DND-41 (cell line): ENCODE measurements at regions not wholly inside any gene's neighbourhood (a gene's known extent, or its start where the extent isn't known, plus 50 kb on each side); places are given as distances from the start of the nearest gene placed in this dataset.

Experiments used
- EZH2 ChIP-seq: IDR thresholded peaks from 3 replicates; pipeline ENCODE4 v1.6.1; 2012; ENCODE audit warnings: borderline replicate concordance, low read depth, mild to moderate bottlenecking, moderate library complexity, low read length, inconsistent platforms; ENCODE audit not compliant: severe bottlenecking
- TF ChIP-seq, protein P1 (sequence below): IDR thresholded peaks from 2 replicates; pipeline ENCODE4 v1.5.1; 2012; ENCODE audit warnings: borderline replicate concordance, low read length, moderate library complexity, mild to moderate bottlenecking; ENCODE audit not compliant: poor library complexity, severe bottlenecking; ENCODE audit errors: extremely low read depth

- TF ChIP-seq, protein P1, sequence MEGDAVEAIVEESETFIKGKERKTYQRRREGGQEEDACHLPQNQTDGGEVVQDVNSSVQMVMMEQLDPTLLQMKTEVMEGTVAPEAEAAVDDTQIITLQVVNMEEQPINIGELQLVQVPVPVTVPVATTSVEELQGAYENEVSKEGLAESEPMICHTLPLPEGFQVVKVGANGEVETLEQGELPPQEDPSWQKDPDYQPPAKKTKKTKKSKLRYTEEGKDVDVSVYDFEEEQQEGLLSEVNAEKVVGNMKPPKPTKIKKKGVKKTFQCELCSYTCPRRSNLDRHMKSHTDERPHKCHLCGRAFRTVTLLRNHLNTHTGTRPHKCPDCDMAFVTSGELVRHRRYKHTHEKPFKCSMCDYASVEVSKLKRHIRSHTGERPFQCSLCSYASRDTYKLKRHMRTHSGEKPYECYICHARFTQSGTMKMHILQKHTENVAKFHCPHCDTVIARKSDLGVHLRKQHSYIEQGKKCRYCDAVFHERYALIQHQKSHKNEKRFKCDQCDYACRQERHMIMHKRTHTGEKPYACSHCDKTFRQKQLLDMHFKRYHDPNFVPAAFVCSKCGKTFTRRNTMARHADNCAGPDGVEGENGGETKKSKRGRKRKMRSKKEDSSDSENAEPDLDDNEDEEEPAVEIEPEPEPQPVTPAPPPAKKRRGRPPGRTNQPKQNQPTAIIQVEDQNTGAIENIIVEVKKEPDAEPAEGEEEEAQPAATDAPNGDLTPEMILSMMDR, result no peak
- no peak for TF ChIP-seq EZH2
These were observed 678.7 kb downstream of the MATN1 start for GRCh38 chr1:30044656-30045144.
